ENCODE measurements at regions not wholly inside any gene's neighbourhood (a gene's known extent, or its start where the extent isn't known, plus 50 kb on each side); places are given as distances from the start of the nearest gene placed in this dataset.

DNA sequence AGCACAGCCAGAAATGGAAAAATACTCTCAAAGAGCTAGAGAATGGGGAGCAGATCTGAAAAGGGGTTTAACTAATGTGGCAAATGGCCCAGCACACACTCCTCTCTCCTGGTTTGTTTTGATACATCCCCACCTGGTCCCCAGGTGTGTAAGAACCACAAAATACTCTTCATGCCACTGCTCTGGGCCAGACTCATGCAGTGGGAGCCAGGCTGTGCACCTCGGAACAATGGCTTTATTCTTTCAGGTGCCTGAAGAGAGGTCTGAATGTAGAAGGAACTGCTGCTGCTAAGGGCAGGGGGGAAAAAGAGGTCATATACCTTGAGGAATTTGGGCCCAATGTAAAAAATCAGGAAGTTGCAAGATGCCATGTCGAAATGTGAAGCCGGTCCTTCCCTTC is 123.9 kb upstream of the ADAMTSL1 start:
- Histone ChIP-seq H3K27me3 (replicated peaks; ENCODE audit: control insufficient read depth, insufficient read depth, low read length) (no peaks in the 10 kb centered on the region), H3K4me3 (replicated peaks; ENCODE audit: low read depth, low read length) (no peak overlapping the region), H3K36me3 (ENCODE audit: control insufficient read depth, insufficient read depth, low read length) (no peaks in the 10 kb centered on the region)
- TF ChIP-seq, protein P1, sequence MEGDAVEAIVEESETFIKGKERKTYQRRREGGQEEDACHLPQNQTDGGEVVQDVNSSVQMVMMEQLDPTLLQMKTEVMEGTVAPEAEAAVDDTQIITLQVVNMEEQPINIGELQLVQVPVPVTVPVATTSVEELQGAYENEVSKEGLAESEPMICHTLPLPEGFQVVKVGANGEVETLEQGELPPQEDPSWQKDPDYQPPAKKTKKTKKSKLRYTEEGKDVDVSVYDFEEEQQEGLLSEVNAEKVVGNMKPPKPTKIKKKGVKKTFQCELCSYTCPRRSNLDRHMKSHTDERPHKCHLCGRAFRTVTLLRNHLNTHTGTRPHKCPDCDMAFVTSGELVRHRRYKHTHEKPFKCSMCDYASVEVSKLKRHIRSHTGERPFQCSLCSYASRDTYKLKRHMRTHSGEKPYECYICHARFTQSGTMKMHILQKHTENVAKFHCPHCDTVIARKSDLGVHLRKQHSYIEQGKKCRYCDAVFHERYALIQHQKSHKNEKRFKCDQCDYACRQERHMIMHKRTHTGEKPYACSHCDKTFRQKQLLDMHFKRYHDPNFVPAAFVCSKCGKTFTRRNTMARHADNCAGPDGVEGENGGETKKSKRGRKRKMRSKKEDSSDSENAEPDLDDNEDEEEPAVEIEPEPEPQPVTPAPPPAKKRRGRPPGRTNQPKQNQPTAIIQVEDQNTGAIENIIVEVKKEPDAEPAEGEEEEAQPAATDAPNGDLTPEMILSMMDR (IDR thresholded peaks at IDR 0.05; ENCODE audit: insufficient read depth, low read length, poor library complexity, severe bottlenecking): no peak
- DNase-seq (ENCODE audit: extremely low read depth, insufficient read length): no peak

DNA sequence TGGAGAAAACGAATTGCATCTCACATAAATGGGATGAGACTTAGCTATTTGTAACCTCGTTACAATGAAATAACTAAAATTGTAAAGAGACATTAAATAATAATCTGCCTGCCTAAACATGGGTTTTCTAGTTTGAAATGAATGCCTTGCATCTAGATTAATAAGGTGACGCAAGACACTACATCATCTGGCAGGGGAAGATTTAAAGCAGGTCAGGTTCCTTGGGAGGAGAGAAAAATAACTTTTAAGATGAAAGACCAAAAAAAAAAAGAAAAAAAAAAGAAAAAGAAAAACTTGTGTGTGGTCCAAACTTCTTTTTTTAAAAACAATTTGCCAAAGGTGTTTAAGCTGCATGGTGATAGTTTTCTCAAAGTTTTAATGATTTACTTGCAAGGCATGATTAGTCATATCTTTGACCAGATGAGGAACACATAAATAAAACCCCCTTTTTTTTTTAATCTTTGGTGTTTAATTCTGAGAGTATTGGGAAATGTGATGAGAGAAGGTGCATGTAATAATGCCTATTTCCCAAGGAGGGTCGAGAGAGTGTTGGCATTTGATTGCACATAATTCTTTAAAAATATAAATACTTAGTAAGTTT is 122.9 kb upstream of the ADAMTSL1 start:
- DNase-seq (ENCODE audit: extremely low read depth, insufficient read length): no peak
- Histone ChIP-seq H3K4me3 (replicated peaks; ENCODE audit: low read depth, low read length) (no peak overlapping the region), H3K27me3 (replicated peaks; ENCODE audit: control insufficient read depth, insufficient read depth, low read length) (no peaks in the 10 kb centered on the region), H3K36me3 (ENCODE audit: control insufficient read depth, insufficient read depth, low read length) (no peaks in the 10 kb centered on the region)
- TF ChIP-seq, protein P1 (IDR thresholded peaks at IDR 0.05; ENCODE audit: insufficient read depth, low read length, poor library complexity, severe bottlenecking): no peak

DNA sequence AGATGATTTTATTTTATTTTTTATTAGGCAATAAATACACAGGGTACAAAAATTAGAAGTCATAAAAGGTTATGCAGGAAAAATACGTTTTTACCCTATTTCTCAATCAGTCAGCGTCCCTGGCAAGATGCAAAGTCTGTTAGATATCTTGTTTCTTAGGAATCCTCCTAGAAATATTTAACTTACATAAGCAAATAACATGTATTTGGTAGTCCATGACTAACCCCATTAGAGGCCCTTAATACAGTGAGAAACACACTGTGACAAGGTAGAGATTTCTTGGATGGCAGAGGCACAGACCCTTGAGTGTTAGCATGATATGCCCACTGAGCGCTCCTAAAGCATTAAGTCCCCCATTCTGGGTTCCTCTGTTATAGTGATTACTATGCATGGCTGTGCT is 121.2 kb upstream of the ADAMTSL1 start:
- TF ChIP-seq, protein P1 (IDR thresholded peaks at IDR 0.05; ENCODE audit: insufficient read depth, low read length, poor library complexity, severe bottlenecking): no peak
- Histone ChIP-seq H3K36me3 (ENCODE audit: control insufficient read depth, insufficient read depth, low read length) (no peaks in the 10 kb centered on the region), H3K4me3 (replicated peaks; ENCODE audit: low read depth, low read length) (no peak overlapping the region), H3K27me3 (replicated peaks; ENCODE audit: control insufficient read depth, insufficient read depth, low read length) (no peaks in the 10 kb centered on the region)
- DNase-seq (ENCODE audit: extremely low read depth, insufficient read length): no peak

DNA sequence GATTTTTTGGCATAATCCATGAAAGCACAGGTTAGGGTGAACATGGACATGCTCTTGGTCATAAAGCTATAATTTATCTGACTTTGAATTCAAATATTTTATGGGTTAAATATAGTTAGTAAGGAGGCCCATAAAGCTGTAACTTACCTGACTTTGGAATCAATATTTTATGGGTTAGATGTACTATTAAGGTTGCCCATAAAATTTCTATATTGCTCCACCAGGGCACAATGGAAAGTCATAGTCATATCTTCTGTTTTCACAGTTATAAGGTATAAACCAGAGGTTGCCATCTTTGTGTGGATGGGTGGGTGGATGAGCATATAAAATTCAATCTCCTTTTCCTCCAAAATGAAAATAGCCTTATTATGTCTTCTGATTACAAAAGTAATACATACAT is 120.5 kb upstream of the ADAMTSL1 start:
- TF ChIP-seq, protein P1 (IDR thresholded peaks at IDR 0.05; ENCODE audit: insufficient read depth, low read length, poor library complexity, severe bottlenecking): no peak
- H3K4me3 ChIP-seq (replicated peaks; ENCODE audit: low read depth, low read length): no peak overlapping the region
- DNase-seq (ENCODE audit: extremely low read depth, insufficient read length): no peak
- H3K36me3 ChIP-seq (ENCODE audit: control insufficient read depth, insufficient read depth, low read length): no peaks in the 10 kb centered on the region
- H3K27me3 ChIP-seq (replicated peaks; ENCODE audit: control insufficient read depth, insufficient read depth, low read length): no peaks in the 10 kb centered on the region

DNA sequence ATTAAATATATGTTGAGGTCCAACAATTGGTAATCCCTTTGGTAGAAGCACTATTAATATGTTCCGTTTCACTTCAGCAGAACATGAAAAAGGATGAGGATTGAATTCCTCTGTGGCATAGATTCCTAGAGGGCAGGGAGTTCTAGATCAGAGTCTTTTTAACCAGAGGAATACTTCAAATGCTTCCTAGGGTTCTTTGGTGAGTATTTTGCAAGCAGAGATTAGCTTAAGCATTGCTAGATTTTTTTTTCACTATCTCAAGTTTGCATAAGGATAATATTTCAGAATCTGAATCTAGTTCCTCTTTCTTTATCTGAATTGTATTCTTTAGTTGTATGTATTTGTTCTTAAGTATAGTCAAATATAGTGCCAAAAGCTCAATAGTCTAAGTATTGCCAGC is 116.6 kb upstream of the ADAMTSL1 start:
- H3K4me3 ChIP-seq (replicated peaks; ENCODE audit: low read depth, low read length): no peak overlapping the region
- TF ChIP-seq, protein P1 (IDR thresholded peaks at IDR 0.05; ENCODE audit: insufficient read depth, low read length, poor library complexity, severe bottlenecking): no peak
- DNase-seq (ENCODE audit: extremely low read depth, insufficient read length): no peak
- H3K27me3 ChIP-seq (replicated peaks; ENCODE audit: control insufficient read depth, insufficient read depth, low read length): no peaks in the 10 kb centered on the region
- no peaks in the 10 kb centered on the region for H3K36me3 ChIP-seq (ENCODE audit: control insufficient read depth, insufficient read depth, low read length)

DNA sequence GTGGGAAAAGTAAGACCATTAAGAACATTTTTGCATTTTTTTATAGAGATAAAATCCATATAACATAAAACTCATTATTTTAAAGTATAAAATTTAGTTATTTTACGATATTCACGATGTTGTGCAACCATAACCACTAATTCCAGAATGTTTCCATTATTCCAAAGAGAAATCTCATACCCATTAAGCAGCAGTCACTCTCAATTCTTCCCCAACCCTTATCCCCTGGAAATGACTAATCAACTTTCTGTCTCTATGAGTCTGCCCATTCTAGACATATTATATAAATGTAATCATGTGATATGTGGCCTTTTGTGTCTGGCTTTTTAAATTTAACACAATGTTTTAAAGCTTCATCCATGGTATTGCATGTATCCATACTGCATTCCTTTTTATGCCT is 115.6 kb upstream of the ADAMTSL1 start:
- no peaks in the 10 kb centered on the region for H3K27me3 ChIP-seq (replicated peaks; ENCODE audit: control insufficient read depth, insufficient read depth, low read length)
- TF ChIP-seq, protein P1 (IDR thresholded peaks at IDR 0.05; ENCODE audit: insufficient read depth, low read length, poor library complexity, severe bottlenecking): no peak
- no peaks in the 10 kb centered on the region for H3K36me3 ChIP-seq (ENCODE audit: control insufficient read depth, insufficient read depth, low read length)
- no peak overlapping the region for H3K4me3 ChIP-seq (replicated peaks; ENCODE audit: low read depth, low read length)
- no peak for DNase-seq (ENCODE audit: extremely low read depth, insufficient read length)

All from GM06990 (cell line).